ENCODE measurements at regions not wholly inside any gene's neighbourhood (a gene's known extent, or its start where the extent isn't known, plus 50 kb on each side); places are given as distances from the start of the nearest gene placed in this dataset.

DNA sequence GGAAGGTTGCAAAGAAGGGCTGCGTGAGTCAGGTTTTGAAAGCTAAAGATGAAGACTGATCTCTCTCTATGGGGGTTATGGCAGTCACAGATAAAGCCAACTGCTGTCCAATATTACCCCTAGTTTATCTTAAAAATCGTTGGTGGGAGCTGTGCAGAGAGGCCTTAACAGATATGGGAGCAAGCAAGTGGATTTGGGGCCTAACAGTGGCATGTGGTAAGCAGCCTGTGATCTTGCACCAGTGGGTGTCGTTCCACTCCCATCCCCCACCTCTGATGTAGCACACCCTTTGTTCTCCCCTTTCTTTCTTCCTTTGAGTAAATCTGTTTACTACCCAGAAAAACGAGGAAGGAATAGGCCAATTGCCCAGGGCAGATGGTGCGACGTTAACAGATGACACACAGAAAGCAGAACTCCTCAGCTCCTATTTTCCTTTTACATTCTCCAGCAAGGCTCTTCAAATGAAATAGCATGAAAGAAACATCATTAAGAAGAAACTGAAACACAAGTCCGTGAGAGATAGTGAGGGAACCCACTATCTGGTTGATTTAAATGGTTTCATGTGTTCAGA, 274.1 kb upstream of the CITED2 start (continued):
- TF ChIP-seq, protein P1, sequence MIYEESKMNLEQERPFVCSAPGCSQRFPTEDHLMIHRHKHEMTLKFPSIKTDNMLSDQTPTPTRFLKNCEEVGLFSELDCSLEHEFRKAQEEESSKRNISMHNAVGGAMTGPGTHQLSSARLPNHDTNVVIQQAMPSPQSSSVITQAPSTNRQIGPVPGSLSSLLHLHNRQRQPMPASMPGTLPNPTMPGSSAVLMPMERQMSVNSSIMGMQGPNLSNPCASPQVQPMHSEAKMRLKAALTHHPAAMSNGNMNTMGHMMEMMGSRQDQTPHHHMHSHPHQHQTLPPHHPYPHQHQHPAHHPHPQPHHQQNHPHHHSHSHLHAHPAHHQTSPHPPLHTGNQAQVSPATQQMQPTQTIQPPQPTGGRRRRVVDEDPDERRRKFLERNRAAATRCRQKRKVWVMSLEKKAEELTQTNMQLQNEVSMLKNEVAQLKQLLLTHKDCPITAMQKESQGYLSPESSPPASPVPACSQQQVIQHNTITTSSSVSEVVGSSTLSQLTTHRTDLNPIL (CRISPR knock-in tag; IDR thresholded peaks at IDR 0.05), result no peak
- TF ChIP-seq ESRRB (CRISPR knock-in tag; IDR thresholded peaks at IDR 0.05; ENCODE audit: borderline replicate concordance) (no peak), BCOR (IDR thresholded peaks at IDR 0.05) (peak; percentile 79), TCF3 (CRISPR knock-in tag; IDR thresholded peaks at IDR 0.05) (peak; percentile 96), RBM39 (optimal IDR thresholded peaks at IDR 0.05; ENCODE audit: low read depth, low read length) (no peak), ZBTB8A (IDR thresholded peaks at IDR 0.05; ENCODE audit: partially characterized antibody) (no peak), POLR2A (conservative IDR thresholded peaks at IDR 0.05) (no peak)
- TF ChIP-seq, protein P2, sequence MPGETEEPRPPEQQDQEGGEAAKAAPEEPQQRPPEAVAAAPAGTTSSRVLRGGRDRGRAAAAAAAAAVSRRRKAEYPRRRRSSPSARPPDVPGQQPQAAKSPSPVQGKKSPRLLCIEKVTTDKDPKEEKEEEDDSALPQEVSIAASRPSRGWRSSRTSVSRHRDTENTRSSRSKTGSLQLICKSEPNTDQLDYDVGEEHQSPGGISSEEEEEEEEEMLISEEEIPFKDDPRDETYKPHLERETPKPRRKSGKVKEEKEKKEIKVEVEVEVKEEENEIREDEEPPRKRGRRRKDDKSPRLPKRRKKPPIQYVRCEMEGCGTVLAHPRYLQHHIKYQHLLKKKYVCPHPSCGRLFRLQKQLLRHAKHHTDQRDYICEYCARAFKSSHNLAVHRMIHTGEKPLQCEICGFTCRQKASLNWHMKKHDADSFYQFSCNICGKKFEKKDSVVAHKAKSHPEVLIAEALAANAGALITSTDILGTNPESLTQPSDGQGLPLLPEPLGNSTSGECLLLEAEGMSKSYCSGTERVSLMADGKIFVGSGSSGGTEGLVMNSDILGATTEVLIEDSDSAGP (CRISPR knock-in tag; IDR thresholded peaks at IDR 0.05), result no peak
- TF ChIP-seq, protein P3, sequence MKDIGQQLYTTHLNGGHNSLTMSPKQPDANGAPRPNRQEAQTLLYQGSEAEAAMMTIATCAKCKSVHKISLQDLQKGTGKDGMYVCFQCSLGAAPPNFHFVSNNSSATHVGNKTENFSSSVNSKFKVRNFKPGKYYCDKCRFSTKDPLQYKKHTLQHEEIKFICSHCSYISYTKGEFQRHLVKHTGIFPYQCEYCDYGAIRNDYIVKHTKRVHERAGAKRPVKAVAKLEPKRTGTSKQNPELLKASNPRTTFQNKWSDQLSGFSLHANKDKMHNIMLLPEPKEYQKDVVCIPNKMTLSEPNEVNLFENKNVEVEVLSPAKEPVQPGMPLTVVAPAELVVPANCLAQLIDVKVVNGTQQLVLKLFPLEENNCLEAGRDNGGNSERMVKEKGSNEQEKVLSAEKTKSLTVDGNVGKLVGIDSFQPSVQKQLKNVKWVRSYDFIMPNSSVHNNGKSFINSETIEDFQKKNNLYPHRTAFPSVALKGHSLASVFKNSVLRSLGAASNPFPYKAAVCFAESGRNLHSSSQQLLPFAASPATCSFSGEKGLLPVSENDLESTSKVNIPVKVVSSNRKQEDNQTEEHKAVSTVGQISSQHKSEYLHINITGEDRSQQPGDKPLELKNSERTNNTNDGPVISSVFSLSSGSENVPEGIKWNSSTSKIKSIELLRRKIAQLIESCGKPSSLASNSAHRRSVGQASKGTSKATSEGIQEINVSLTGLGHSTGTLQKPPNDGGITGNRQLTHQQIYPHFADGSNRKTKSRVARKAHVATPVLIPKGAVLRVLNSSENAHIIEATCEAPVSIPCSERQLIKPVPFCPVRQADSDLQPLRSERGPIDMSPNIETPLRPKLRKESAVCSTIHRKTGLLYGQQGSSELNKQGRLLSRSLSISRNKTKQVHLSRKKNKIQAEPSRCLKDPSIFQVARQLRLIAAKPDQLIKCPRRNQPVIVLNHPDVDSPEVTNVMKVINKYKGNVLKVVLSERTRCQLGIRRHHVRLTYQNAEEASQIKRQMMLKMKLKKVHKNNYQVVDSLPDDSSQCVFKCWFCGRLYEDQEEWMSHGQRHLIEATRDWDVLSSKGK (CRISPR knock-in tag; IDR thresholded peaks at IDR 0.05), result no peak
- TF ChIP-seq, protein P4, sequence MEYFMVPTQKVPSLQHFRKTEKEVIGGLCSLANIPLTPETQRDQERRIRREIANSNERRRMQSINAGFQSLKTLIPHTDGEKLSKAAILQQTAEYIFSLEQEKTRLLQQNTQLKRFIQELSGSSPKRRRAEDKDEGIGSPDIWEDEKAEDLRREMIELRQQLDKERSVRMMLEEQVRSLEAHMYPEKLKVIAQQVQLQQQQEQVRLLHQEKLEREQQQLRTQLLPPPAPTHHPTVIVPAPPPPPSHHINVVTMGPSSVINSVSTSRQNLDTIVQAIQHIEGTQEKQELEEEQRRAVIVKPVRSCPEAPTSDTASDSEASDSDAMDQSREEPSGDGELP (CRISPR knock-in tag; IDR thresholded peaks at IDR 0.05; ENCODE audit: borderline replicate concordance), result peak; percentile 66

All from K562 (cell line).